Suprapubic skin (tissue), 4 donors: ENCODE measurements at regions not wholly inside any gene's neighbourhood (a gene's known extent, or its start where the extent isn't known, plus 50 kb on each side); places are given as distances from the start of the nearest gene placed in this dataset.

ENCODE experiments used
- CTCF ChIP-seq, 2 donors: fragments of 200-600 bp in 1 of 2; fragments of 450-650 bp in 1 of 2; sonication (generic) in 1 of 2; IDR thresholded peaks; one replicate each; pipeline ENCODE4 v1.5.1; 2016 to 2019; ENCODE audit warnings: antibody characterized with exemption in 2 of 2, mild to moderate bottlenecking in 1 of 2, moderate library complexity in 1 of 2
- EP300 ChIP-seq: sonication (generic); formaldehyde crosslinking; IDR thresholded peaks from one replicate; pipeline ENCODE4 v1.6.1; 2017; ENCODE audit warnings: antibody characterized with exemption
- POLR2AphosphoS5 ChIP-seq, 3 donors: sonication (generic); formaldehyde crosslinking; IDR thresholded peaks; one replicate each; pipeline ENCODE4 v1.6.1; 2017; ENCODE audit warnings: antibody characterized with exemption in 3 of 3

- TF ChIP-seq CTCF (IDR thresholded peaks at IDR 0.05) (no peak), EP300 (no peak), POLR2AphosphoS5 (IDR thresholded peaks at IDR 0.05) (no peak)
Observed at GRCh38 chr20:62532921-62533320, 57.1 kb upstream of the GATA5 start.
